GM12892 (cell line): ENCODE measurements at regions not wholly inside any gene's neighbourhood (a gene's known extent, or its start where the extent isn't known, plus 50 kb on each side); places are given as distances from the start of the nearest gene placed in this dataset.

ENCODE experiments used
- POLR2A ChIP-seq: IDR thresholded peaks from 2 replicates; pipeline ENCODE4 v1.6.1; 2011; ENCODE audit warnings: low read depth, low read length, control low read depth
- POLR2AphosphoS5 ChIP-seq: IDR thresholded peaks from 2 replicates; pipeline ENCODE4 v1.6.1; 2011; ENCODE audit warnings: low read depth, low read length, control low read depth

DNA sequence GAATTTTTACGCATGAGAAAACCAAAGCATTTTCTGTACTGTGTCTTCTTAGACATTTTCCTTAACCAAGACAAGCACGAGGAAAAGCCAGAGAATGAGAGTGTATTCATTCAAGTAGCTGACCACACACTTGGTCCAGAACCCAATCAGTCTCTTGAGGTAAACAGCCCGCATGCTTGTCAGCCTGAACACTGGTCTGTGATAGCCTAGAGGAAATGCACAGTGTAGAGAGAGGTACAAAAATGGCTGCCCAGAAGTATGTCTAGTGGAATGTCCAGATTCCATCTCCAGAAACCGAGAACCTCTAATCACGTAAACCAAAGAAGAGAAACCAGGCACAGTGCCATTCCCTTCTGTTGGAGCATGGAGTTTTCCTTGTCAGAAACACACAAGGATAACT is 80.0 kb upstream of the SNX2 start:
- no peak for TF ChIP-seq POLR2AphosphoS5
- TF ChIP-seq POLR2A: no peak
